Stimulated activated CD4-positive, alpha-beta T cell treated with anti-CD3 and anti-CD28 coated beads, Interleukin-1b, Interleukin-23, amount 100 ng/mL, for 24 hours (primary cell): ENCODE measurements at regions not wholly inside any gene's neighbourhood (a gene's known extent, or its start where the extent isn't known, plus 50 kb on each side); places are given as distances from the start of the nearest gene placed in this dataset.
"Not testable (repeated sequence)": the region's sequence is repeated elsewhere in the genome, so short reads cannot be mapped to it uniquely, and the experiment has no call there.

Experiments used
- DNase-seq, 4 experiments: peaks; one replicate each; pipeline ENCODE4 v3.0.0-alpha.2; 2020; ENCODE audit warnings: low read depth in 4 of 4, low spot score in 1 of 4

DNA sequence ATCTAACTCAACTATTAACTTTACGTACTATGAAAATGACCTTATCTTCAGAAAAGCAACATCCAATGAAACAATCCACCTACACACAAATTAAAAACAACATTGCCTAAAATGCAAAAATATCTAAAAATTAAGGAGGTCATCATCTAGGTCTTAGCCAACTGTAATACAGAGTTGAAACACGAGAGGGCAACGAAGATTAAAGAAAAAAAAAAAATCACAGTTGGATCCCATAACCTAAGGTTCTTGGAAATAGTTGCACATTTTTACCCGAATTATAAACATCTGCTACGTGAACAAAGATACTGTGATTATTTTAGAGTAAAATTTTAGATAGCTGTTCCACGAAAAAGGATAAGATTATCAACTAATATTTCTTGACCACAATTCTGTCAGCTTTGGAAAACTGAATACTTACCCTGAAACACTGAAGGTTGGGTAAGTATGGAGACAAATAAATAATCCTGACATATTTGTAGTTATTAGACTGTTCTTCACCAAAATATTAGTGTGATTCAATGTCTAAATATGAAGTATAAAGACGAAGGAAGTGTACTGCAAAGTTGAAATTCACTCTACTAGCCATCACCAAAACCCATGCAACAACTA, 88.0 kb upstream of the AK4 start:
- no peak for DNase-seq

DNA sequence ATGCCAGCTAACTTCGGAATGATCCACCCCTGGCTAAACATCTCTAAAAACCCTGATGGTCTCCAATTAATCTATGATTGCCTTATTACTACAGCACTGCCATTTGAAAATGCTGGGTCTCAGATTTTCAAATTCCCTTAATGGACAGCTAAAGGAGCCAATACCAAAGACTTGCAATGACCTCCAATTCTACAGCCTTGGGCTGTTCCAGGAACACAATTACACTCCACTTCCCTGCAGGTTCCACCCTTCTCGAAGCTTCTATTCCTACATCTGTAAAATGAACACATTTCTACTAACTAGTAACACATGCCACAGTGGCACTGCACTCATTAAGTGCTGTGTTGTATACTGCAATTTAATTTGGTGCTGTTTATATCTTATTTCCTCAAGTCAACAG, 85.7 kb upstream of the AK4 start:
- no peak for DNase-seq

DNA sequence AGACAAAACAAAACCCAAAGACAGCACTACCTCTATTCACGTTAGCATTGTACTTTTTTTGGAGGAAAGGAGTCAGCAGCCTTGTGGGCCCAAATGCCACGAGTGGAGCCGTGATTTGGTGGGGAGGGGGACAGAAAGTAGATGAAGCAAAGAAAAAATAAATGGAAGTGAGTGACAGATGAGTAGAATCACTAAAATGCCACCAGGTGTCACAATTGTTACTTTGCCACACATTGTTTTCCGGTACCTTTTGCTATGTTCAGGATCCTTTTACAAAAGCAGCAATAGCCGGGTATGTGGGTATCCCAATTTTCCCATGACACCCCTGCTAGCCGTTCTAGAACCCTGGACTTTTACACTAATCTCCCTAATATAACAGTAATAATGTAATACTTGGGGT, 85.0 kb upstream of the AK4 start:
- no peak for DNase-seq

DNA sequence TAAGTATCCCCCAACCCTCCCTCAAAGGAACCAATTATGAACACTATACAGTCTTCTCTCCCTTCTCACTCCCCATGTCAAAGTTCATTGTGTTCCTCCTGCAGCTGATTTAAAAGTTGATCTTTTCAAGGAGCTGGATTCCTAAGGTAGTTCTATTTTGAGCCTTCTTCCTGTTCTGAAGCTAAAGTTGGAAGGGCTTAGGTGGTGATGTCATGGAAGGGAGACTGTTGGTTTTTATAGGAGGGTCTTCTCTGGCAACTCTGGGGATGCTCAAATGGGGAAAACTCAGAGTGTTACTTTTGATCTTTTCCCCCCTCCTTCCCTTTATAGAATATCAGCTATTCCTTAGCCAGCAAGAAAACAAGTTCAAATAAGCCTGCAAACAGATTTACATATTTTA, 83.0 kb upstream of the AK4 start:
- DNase-seq, result no peak

DNA sequence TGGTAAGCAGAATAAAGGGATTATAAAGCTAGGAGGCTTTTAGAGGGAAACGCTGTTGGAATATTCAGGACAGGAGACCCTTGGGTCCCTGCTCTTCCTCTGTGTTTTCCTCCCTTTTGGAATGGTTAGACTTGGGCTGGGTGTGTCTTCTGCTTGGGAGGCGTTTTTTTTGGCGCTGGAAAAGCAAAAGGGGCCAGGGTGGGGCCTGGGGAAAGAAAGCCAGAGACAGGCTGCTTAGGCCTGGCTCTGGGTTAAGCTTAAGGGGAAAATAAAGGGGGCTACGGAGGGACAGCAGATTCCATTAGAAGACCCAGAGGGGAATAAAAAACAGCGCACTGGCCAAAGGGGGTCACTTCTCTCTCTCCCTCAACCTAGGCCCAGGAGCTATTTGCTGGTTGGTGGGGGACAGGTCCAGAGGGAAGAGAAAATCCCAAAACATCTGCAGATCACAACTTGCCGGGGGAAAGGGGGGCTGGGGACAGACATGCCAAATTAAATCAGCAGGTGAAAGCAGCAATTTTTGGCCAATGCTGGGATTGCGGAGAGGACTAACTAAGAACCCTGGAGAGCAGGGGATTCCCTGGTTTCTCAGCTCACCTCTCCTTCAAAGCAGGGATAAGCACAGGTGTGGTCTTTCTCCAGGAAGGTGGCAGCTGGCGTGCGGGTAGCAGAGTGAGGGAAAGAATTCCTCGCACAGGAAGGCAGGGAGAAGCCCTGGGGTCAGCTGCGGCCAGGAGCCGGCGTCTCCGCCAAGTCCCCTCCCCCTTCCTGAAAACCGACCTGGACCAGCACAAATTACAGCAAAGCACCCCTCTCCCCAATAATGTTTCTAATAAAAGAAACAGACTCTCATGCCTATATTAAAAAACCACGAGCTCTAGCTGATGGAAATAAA, 82.2 kb upstream of the AK4 start:
- DNase-seq, result no peak

DNA sequence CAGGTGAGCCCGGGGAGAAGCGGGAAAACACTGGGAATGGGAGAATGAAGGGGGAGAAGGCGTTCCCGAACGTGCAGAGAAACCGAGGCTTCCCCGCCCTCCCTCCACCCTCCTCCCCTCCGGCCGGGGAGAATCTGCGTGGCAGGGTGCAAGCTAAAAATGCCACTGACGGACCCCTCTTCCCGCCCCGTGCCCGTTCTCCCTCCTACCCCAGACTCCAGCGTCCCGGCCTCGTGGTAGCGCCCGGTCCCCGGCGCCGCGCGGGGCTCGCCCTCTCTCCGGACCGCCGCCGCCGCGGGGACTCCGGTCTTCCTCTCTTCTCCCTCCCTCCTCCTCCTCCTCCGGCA, 81.6 kb upstream of the AK4 start:
- DNase-seq, result no peak

DNA sequence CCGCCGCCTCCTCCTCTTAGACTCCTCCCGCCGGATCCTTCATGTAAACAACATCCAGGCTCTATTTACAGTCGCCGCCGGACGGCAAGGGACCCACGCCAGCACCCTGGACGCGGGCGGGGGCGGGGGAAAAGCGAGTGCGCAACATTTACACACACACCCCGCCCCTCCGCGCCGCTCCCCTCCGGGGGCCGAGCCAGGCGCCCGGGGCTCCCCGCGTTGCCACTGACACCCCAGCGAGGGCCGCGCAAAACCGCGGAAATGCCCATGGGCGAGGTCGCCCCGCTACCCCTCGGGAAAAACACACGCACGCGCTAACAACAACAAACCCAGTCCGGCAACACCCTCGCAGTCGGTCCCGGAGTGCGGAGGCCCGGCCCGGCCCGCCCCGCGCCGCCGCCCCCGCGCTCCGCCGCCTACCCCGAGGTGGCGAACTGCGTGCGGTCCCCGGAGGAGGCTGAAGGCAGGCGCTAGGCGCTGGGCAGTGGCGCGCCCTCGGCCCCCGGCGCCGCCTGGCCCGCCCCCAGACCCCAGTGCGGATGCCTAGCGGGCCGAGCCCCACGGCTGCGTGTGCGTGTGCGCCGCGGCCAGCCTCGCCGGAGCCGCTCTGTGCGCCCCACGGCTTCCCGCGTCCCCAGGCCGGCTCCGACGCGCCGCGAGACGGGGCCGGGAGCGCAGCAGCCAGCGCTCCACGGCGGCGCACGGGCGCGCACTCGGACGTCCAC, 81.1 kb upstream of the AK4 start:
- peak; percentile 42 to 61 (median 53) for DNase-seq

DNA sequence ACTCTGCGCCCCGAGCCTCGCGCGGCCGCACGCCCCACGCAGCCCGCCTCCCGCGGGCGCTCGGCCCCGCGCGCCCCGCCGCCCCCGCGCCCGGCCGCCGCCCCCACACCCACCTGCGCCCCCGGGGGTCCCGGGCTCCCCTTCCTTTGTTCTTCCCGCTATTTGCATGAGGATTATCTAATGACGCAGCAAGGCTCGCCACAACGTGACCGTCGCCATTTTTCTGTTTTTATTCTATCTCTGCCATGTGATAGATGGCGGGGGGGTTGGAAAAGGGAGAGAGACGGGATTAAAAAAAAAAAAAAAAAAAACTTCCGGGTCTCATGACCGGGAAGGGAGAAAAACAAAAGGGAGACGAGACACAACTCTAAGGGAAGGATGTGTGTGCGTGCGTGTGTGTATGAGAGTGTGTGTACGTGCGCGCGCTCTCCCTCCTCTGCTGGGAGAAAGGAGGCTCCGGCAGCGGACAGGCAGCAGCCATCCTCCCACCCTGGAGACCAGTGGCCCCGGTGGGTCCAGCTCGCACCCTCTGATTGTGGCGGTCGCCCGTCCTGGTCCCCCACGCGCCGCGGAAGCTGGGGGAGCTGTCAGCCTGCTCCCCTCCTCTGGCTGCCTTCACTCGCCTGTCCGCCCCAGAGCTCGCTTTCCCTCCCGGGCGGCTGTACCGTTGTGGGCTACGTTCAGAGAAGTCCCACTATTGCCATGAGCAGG, 80.4 kb upstream of the AK4 start:
- DNase-seq, result peak in 3 of 4 experiments; percentile 13 to 31 (median 27)

DNA sequence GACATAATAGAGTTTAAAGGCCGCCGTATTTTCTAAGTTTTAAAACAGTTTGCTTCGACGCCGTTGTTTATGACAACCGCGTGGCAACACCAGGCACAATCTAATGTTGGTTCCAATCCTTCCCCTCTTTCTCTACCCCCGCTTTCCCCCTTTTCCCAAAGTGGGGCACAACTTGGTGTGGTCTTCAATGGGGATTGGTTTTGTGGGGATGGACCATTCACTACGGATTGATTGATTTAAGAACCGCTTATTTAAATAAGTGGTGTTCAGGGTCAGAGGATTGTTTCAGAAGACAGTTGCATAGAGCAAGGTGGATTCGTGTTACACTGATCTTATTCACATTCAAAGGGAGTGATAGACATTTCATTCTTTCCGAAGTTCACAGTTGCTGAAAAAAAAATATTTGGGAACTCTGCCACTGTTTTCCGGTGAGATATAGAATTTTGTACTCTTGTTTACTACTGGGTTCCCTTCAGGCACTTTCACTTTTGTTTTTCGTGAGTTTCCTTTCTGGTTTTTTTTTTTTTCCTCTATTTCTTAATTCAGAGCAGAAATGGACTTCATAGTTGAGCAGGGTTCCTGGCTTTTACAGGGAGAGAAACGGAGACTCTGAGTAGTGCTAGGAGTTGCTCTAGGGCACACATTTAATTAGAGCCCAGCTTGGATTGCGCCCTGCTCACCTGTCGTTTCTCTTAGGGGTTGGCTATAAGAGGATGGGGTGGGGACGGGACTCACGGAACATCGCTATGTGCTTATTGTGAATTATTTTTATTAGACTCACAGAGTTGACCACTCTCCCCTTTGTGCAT, 79.6 kb upstream of the AK4 start:
- no peak for DNase-seq

DNA sequence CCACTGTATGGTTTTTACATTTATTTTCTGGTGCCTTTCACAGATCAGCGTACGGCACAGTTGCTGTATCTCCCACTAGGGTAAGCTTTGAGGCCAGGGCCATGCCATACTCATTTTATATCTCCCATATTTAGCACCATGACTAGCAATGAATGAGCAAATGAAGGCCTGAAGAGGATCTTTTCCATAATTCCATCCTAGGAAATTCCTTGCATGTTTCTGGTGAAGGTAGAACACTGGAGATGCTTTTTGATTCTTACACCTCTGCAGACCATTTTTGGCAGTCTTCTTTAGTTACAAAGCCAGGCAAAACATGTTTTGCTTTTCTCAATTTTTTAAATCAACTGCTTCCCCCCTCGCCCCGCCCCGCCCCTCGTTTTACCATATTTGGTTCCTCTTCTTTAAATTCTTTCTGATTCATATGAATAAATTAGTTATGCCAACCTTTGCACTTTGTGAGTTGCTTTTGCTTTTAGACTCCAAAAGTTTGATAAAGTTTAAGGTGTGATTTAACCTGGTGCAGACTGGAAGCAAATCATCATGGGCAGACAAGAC, 78.9 kb upstream of the AK4 start:
- peak in 2 of 4 experiments; percentile 25 to 28 for DNase-seq

DNA sequence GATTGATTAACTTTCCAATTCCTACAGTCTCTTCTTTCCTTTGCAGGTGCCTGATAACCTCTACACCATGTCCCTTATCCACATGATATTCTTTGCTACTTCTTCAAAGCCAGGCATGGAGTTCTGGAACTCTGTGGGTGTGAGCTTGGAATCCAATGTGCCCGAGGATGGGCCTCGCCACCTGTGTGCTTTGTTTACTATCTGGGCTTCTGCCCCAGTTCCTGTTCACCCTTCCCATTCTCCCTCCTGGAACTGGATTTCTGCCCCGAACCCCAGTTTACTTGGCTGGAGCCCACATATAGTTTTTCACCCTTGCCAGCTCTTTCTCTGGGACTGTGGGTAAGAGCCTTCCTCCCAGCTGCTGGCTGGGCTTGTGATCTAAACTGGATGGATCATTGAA, 75.2 kb upstream of the AK4 start:
- DNase-seq, result no peak

DNA sequence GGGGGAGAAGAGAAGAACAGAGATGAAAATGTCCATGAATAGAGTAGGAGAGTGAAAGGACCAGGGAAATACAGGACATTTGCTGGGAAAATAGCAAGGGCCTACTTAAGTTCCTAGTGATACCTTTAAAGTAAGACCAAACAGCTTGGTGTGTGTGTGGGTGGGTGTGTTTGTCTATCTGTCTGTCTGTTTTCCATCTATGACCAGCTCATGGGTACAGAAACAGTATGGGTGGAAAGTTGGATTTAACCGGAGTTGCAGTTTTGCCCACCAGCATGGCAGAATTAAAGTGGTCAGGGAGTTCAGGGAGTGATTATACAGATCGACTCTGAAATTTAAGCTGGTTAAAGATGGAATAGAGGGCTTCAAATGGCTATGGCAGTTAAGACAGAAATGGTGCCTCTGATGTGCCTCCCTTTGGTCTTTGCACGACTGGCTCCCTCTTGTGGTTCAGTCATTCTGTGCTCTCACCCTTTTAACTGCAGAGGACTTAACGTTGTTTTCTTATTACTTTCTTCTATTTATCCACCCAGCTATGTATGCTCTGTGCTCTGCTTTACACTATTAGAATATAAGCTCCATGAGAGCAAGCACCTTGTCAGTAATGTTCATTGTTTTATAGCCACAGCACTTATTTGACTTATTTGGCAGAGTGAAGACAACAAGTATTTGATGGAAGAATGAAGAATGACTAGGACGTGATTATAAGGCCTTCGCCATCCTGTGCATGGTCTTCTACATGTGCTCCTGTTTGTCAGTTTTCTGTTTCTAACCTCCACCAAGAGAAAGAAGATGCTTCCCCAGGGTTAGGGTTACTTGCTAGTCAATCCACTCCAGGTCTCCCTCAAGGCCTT, 72.7 kb upstream of the AK4 start:
- DNase-seq, result peak in 3 of 4 experiments; percentile 25 to 43 (median 31)

DNA sequence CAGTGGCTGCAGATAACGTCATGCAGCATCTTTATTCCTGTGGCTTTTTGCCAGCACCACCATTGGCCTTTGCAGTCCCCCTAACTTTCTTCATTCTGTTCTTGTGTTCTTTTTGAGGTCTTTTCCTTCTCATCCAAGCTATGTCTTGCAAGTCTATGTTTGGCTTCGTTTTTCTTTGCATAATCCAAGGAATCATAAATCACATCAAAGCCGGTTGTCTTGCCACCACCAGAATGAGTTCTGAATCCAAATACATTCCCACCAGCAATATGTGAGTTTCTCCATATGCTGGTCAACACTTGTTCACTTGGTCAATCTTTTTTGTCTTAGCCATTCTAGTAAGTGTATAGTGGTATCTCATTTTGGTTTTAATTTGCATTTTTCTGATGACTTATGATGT, 70.6 kb upstream of the AK4 start:
- DNase-seq, result no peak

DNA sequence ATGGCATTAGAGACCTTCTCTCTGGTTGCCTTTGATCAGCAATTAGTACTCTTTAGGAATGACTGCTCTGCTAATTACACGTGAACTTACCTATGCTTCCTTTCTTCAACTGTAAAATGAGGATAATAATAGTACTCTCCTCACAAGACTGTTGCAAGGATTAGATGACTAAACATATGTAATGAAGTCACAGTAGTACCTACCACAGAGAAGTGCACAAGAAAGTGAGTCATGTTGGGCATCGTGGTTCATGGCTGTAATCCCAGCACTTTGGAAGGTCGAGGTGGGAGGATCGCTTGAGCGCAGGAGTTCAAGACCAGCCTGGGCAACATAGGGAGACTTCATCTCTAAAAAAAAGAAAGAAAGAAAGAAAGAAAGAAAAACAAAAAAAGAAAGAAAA, 68.1 kb upstream of the AK4 start:
- DNase-seq, result no peak

DNA sequence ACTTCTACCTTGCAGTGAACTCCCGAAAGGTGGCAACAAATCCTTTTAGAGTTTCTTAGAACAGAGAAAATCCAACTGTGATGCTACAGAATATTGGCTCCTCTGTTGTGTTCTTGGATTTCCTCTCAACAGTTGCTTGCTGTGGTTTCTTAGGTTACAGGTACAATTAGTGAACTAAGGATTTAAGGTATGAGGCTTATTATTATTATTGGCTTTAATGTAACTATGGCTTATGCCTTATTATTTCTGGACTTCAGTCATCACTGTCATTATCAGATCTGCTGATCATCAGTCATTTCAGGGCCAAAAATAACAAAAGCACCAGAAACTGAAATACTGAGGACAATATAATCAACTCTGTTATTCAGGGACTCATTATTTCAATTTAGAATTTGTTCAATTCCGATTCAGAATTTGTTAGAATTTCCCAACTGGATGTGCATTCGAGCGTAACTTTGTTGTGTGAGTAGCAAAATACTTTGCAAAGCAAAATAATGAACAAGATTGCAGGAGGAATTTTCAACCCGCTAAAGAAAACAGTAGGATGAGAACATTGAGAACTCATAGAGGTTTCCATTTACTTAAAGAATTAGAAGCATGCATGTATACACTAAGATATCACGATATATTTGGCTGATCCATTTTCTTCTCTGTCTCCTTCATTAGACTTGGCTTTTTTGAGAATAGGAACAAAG, 65.5 kb upstream of the AK4 start:
- DNase-seq, result no peak

DNA sequence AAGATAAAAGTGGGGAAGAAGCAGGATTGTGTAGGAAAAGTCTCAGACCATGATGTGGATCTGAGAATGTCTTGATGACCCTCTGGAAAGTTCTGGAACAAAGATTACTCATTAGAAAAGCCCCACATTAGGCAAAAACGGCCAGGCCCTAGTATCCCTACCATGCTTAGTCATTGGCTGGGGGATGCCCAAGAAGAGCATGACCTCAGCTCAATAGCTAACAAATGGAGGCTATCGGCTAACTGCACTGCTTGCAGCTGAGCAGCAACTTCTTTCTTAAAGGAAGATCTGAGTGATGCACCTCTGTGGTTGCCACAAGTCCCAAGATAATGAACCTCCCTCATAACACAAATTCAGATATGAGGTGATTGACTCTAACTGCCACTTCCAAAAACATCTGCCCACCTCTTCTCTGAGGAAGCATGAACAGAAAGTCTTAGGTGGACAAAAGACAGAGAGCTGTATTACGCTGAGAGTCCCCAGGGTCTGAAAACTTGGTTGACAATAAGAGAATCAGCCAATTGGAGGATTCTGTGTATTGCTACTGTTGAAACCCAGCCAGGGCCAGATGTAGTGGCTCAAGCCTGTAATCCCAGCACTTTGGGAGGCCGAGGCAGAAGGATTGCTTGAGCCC, 64.6 kb upstream of the AK4 start:
- DNase-seq, result no peak

DNA sequence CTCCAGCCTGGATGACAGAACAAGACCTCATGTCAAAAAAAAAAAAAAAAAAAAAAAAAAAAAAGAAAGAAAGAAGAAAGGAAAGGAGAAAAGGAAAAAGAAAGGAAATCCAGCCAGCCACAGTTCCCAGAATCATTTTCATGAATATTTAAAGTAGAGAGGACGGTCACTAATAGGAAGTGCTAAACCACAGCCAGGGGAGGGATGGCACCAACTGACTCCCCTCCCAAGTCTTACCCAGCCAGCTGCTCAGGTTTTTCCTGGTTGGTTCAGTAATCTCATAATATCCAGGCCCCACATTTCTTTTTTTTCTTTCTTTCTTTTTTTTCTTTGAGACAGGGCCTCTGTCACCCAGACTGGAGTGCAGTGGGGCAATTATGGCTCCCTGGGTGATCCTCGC, 63.9 kb upstream of the AK4 start:
- DNase-seq, result no peak

DNA sequence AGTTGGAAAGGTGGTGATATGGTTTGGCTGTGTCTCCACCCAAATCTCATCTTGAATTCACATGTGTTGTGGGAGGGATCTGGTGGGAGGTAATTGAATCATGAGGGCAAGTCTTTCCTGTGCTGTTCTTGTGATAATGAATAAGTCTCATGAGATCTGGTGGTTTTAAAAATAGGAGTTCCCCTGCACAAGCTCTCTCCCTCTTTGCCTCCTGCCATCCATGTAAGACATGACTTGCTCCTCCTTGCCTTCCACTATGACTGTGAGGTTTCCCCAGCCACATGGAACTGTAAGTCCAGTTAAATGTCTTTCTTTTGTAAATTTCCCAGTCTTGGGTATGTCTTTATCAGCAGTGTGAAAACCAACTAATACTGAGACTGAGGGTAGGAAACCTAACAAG, 60.5 kb upstream of the AK4 start:
- DNase-seq, result not testable (repeated sequence)
